ENCODE measurements at regions not wholly inside any gene's neighbourhood (a gene's known extent, or its start where the extent isn't known, plus 50 kb on each side); places are given as distances from the start of the nearest gene placed in this dataset.

DNA sequence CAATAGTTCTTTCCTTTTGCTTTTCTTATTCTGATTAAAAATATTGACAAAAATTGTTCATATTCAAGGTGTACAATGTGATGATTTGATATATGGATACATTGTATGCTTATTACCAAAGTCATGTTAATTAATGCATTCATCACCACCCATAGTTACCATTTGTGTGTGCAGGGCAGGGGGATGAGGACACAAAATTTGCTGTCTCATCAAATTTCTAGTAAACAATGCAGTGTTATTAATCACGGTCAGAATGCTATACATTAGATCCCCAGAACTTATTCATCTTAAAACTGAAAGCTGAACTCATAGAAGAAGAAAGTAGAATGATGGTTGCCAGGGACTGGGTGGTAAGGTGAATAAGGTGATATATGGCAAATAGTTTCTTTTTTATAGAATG lies 303.7 kb upstream of the SLC24A2 start:
- TF ChIP-seq, protein P1, sequence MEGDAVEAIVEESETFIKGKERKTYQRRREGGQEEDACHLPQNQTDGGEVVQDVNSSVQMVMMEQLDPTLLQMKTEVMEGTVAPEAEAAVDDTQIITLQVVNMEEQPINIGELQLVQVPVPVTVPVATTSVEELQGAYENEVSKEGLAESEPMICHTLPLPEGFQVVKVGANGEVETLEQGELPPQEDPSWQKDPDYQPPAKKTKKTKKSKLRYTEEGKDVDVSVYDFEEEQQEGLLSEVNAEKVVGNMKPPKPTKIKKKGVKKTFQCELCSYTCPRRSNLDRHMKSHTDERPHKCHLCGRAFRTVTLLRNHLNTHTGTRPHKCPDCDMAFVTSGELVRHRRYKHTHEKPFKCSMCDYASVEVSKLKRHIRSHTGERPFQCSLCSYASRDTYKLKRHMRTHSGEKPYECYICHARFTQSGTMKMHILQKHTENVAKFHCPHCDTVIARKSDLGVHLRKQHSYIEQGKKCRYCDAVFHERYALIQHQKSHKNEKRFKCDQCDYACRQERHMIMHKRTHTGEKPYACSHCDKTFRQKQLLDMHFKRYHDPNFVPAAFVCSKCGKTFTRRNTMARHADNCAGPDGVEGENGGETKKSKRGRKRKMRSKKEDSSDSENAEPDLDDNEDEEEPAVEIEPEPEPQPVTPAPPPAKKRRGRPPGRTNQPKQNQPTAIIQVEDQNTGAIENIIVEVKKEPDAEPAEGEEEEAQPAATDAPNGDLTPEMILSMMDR (conservative IDR thresholded peaks at IDR 0.05) = no peak
- TF ChIP-seq ZFX (IDR thresholded peaks at IDR 0.05) = no peak

Measured in C4-2B (cell line).